HepG2 (cell line): ENCODE measurements at regions not wholly inside any gene's neighbourhood (a gene's known extent, or its start where the extent isn't known, plus 50 kb on each side); places are given as distances from the start of the nearest gene placed in this dataset.
"Not testable (repeated sequence)": the region's sequence is repeated elsewhere in the genome, so short reads cannot be mapped to it uniquely, and the experiment has no call there.

ENCODE experiments used
- JUN ChIP-seq: sonication (generic); formaldehyde crosslinking; IDR thresholded peaks from 2 replicates; pipeline ENCODE4 v1.4.0; 2020; ENCODE audit warnings: mild to moderate bottlenecking, missing genetic modification reagents
- NBN ChIP-seq: fragments of 450-650 bp; conservative IDR thresholded peaks from 2 replicates; pipeline ENCODE4 v1.6.1; 2017
- POLR2A ChIP-seq, 2 experiments: IDR thresholded peaks; 2 replicates each; pipeline ENCODE4 v1.6.1; 2011; ENCODE audit warnings: low read depth in 2 of 2, low read length in 2 of 2, mild to moderate bottlenecking in 1 of 2, moderate library complexity in 1 of 2; ENCODE audit not compliant: insufficient read depth in 1 of 2
- TF ChIP-seq, protein P1 (sequence below): sonication (generic); formaldehyde crosslinking; IDR thresholded peaks from 2 replicates; pipeline ENCODE4 v1.5.0; 2020; ENCODE audit warnings: mild to moderate bottlenecking, missing genetic modification reagents, moderate library complexity
- TF ChIP-seq, protein P2 (sequence below): sonication (generic); formaldehyde crosslinking; IDR thresholded peaks from 2 replicates; pipeline ENCODE4 v1.4.0; 2020; ENCODE audit warnings: missing genetic modification reagents, borderline replicate concordance

DNA sequence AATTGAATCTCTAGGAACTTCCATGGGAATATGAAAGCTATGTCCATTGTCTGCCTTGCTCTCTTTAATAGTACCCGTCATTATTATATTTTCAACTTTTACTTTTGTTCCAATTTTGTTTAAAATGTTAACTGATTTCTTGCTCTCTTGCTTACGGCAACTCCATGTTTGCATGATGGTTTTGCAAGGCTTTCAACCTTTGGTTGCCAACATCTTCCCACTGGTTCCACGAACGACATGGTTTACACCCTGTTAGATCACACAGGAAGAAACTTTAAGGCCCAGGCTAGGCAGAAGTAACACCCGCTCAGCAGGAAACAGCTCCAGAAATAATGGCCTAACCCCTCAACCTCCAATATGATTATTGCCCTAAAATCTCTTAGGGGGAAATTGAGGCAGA, 4145.6 kb upstream of the TPTE start:
- not testable (repeated sequence) for TF ChIP-seq NBN; JUN (CRISPR knock-in tag); POLR2A (IDR thresholded peaks at IDR 0.05; ENCODE audit: insufficient read depth in 1 of 2, low read depth in 2 of 2, low read length in 2 of 2)
- TF ChIP-seq, protein P1, sequence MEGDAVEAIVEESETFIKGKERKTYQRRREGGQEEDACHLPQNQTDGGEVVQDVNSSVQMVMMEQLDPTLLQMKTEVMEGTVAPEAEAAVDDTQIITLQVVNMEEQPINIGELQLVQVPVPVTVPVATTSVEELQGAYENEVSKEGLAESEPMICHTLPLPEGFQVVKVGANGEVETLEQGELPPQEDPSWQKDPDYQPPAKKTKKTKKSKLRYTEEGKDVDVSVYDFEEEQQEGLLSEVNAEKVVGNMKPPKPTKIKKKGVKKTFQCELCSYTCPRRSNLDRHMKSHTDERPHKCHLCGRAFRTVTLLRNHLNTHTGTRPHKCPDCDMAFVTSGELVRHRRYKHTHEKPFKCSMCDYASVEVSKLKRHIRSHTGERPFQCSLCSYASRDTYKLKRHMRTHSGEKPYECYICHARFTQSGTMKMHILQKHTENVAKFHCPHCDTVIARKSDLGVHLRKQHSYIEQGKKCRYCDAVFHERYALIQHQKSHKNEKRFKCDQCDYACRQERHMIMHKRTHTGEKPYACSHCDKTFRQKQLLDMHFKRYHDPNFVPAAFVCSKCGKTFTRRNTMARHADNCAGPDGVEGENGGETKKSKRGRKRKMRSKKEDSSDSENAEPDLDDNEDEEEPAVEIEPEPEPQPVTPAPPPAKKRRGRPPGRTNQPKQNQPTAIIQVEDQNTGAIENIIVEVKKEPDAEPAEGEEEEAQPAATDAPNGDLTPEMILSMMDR (CRISPR knock-in tag) = not testable (repeated sequence)
- TF ChIP-seq, protein P2, sequence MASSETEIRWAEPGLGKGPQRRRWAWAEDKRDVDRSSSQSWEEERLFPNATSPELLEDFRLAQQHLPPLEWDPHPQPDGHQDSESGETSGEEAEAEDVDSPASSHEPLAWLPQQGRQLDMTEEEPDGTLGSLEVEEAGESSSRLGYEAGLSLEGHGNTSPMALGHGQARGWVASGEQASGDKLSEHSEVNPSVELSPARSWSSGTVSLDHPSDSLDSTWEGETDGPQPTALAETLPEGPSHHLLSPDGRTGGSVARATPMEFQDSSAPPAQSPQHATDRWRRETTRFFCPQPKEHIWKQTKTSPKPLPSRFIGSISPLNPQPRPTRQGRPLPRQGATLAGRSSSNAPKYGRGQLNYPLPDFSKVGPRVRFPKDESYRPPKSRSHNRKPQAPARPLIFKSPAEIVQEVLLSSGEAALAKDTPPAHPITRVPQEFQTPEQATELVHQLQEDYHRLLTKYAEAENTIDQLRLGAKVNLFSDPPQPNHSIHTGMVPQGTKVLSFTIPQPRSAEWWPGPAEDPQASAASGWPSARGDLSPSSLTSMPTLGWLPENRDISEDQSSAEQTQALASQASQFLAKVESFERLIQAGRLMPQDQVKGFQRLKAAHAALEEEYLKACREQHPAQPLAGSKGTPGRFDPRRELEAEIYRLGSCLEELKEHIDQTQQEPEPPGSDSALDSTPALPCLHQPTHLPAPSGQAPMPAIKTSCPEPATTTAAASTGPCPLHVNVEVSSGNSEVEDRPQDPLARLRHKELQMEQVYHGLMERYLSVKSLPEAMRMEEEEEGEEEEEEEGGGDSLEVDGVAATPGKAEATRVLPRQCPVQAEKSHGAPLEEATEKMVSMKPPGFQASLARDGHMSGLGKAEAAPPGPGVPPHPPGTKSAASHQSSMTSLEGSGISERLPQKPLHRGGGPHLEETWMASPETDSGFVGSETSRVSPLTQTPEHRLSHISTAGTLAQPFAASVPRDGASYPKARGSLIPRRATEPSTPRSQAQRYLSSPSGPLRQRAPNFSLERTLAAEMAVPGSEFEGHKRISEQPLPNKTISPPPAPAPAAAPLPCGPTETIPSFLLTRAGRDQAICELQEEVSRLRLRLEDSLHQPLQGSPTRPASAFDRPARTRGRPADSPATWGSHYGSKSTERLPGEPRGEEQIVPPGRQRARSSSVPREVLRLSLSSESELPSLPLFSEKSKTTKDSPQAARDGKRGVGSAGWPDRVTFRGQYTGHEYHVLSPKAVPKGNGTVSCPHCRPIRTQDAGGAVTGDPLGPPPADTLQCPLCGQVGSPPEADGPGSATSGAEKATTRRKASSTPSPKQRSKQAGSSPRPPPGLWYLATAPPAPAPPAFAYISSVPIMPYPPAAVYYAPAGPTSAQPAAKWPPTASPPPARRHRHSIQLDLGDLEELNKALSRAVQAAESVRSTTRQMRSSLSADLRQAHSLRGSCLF (CRISPR knock-in tag) = not testable (repeated sequence)
